CD4-positive, alpha-beta T cell (primary cell): ENCODE measurements at regions not wholly inside any gene's neighbourhood (a gene's known extent, or its start where the extent isn't known, plus 50 kb on each side); places are given as distances from the start of the nearest gene placed in this dataset.

Experiments
- ATAC-seq: fragments of 200-7000 bp; cut with Tn5 transposase; one replicate; pipeline ENCODE4 v1.10.0; 2022; ENCODE audit warnings: mild to moderate bottlenecking; ENCODE audit not compliant: poor library complexity
- CTCF ChIA-PET: fragments of 350-600 bp; sonication (Branson Sonifier 250); formaldehyde crosslinking; loops from one replicate; lab custom pipeline; 2021; ENCODE audit warnings: antibody characterized with exemption, inconsistent platforms; lab: Charles Lee
- POLR2A ChIA-PET: fragments of 350-600 bp; sonication (Branson Sonifier 250); formaldehyde crosslinking; loops from one replicate; lab custom pipeline; 2021; ENCODE audit warnings: antibody characterized with exemption, inconsistent platforms; lab: Charles Lee
- DNase-seq, 14 experiments: peaks; one replicate each; pipeline ENCODE4 v3.0.0-alpha.2; 2013 to 2020; ENCODE audit warnings: mixed read lengths in 2 of 14
- H3K27ac ChIP-seq, 2 donors: one replicate each; pipeline versions ENCODE4 v1.5.1 to v1.7.0; 2013; ENCODE audit warnings: low read length in 2 of 2, low read depth in 1 of 2, mild to moderate bottlenecking in 1 of 2
- H3K27me3 ChIP-seq, 2 experiments: 1 replicate in 1 of 2; 2 replicates in 1 of 2; pipeline versions ENCODE4 v1.6.1 to v1.7.0; 2013; ENCODE audit warnings: low read length in 2 of 2, control low read depth in 1 of 2, mild to moderate bottlenecking in 1 of 2, moderate library complexity in 1 of 2; ENCODE audit not compliant: insufficient read depth in 2 of 2, control insufficient read depth in 1 of 2
- H3K36me3 ChIP-seq: one replicate; pipeline ENCODE4 v1.6.1; 2013; ENCODE audit warnings: low read length, control low read depth; ENCODE audit not compliant: insufficient read depth
- H3K4me1 ChIP-seq: one replicate; pipeline ENCODE4 v1.6.1; 2013; ENCODE audit warnings: low read length, control low read depth; ENCODE audit not compliant: insufficient read depth
- H3K4me3 ChIP-seq: one replicate; pipeline ENCODE4 v1.5.1; 2013; ENCODE audit warnings: mild to moderate bottlenecking, low read length, moderate library complexity
- H3K9me3 ChIP-seq, 2 experiments: 1 replicate in 1 of 2; 2 replicates in 1 of 2; pipeline versions ENCODE4 v1.6.1 to v1.7.0; 2013; ENCODE audit warnings: low read length in 2 of 2, mild to moderate bottlenecking in 2 of 2, control low read depth in 1 of 2, moderate library complexity in 1 of 2; ENCODE audit not compliant: control insufficient read depth in 1 of 2, insufficient read depth in 1 of 2
- H3K27ac Mint-ChIP-seq: one replicate; pipeline ENCODE4 v1.8.0; 2020; ENCODE audit warnings: mixed read lengths
- H3K27me3 Mint-ChIP-seq: one replicate; pipeline ENCODE4 v1.8.0; 2021; ENCODE audit warnings: mixed read lengths
- H3K36me3 Mint-ChIP-seq: one replicate; pipeline ENCODE4 v1.8.0; 2021; ENCODE audit warnings: low read depth, mixed read lengths
- H3K4me1 Mint-ChIP-seq: one replicate; pipeline ENCODE4 v1.8.0; 2021; ENCODE audit warnings: low read depth, mixed read lengths
- H3K4me3 Mint-ChIP-seq: one replicate; pipeline ENCODE4 v1.8.0; 2020; ENCODE audit warnings: mild to moderate bottlenecking, mixed read lengths
- H3K9me3 Mint-ChIP-seq: one replicate; pipeline ENCODE4 v1.8.0; 2020; ENCODE audit warnings: mixed read lengths
- intact Hi-C, 2 experiments: fragments of 100-400 bp; cut with DNase I in 1 of 2; cut with micrococcal nuclease in 1 of 2; formaldehyde crosslinking; loops; one replicate each; pipeline versions ENCODE4 v1.15.1 to v1.9.0; 2023 to 2025; cut with DNase I, micrococcal nuclease
- TF ChIP-seq, protein P1 (sequence below): fragments of 200-600 bp; IDR thresholded peaks from one replicate; pipeline ENCODE4 v1.8.0; 2022; ENCODE audit warnings: antibody characterized with exemption, mild to moderate bottlenecking

DNA sequence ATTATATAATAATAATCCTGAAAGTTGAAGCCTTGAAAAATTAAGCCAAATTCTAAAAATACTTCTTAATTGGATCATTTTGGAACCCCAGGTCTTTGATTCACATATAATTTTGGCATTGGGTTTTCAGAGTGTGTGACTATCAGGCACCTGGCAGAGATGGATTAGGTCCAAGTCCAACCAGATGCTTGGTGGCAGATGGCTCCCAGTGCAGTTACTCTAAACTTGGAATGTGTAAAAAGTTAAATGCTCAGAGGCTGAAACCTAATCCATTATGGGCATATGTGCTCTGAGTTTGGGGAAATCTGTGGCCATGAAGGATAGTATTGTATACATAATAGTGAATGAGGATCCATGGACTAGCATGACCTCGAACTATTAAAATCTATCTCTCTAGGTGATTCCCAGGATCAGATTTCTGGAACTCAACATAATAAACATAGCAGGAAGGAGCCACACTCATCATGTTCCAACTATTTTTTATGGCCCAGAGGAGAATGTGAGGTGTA lies 333.0 kb downstream of the RPRM start:
- Histone ChIP-seq H3K36me3 (no peaks in the 10 kb centered on the region), H3K4me3 (no peak overlapping the region), H3K4me1 (no peaks in the 10 kb centered on the region), H3K27ac (no peak overlapping the region), H3K27me3 (no peaks in the 10 kb centered on the region), H3K9me3 (no peaks in the 10 kb centered on the region)
- H3K27ac Mint-ChIP-seq: no peak overlapping the region
- H3K4me1 Mint-ChIP-seq: no peaks in the 10 kb centered on the region
- CTCF ChIA-PET: no interaction called here
- ATAC-seq (no peak), DNase-seq (no peak)
- no peak overlapping the region for H3K4me3 Mint-ChIP-seq
- H3K36me3 Mint-ChIP-seq: no peaks in the 10 kb centered on the region
- H3K9me3 Mint-ChIP-seq: peaks cover 3% of the 10 kb centered on the region
- intact Hi-C loops: no loop called here
- TF ChIP-seq, protein P1, sequence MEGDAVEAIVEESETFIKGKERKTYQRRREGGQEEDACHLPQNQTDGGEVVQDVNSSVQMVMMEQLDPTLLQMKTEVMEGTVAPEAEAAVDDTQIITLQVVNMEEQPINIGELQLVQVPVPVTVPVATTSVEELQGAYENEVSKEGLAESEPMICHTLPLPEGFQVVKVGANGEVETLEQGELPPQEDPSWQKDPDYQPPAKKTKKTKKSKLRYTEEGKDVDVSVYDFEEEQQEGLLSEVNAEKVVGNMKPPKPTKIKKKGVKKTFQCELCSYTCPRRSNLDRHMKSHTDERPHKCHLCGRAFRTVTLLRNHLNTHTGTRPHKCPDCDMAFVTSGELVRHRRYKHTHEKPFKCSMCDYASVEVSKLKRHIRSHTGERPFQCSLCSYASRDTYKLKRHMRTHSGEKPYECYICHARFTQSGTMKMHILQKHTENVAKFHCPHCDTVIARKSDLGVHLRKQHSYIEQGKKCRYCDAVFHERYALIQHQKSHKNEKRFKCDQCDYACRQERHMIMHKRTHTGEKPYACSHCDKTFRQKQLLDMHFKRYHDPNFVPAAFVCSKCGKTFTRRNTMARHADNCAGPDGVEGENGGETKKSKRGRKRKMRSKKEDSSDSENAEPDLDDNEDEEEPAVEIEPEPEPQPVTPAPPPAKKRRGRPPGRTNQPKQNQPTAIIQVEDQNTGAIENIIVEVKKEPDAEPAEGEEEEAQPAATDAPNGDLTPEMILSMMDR: no peak
- POLR2A ChIA-PET: no interaction called here
- no peaks in the 10 kb centered on the region for H3K27me3 Mint-ChIP-seq

DNA sequence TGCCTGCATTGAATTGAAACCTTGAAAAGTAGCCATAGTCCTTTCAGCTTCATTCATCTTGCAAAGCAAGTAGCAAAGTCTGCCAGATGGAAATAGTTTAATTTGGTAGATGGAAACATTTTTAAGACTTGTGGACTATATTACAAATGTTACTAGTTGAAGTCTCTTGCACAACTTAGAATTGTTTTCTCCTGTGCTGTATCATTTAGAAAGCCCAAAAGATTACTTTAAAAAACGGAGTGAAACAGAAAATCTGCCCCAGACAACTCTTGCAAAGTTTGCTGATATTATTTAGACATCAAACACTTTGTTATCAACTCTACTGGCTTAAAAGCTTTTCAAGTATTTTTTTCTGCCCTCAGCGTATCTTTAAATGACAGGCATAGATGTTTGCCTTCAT lies 335.0 kb downstream of the RPRM start:
- no peaks in the 10 kb centered on the region for H3K36me3 Mint-ChIP-seq
- POLR2A ChIA-PET: no interaction called here

DNA sequence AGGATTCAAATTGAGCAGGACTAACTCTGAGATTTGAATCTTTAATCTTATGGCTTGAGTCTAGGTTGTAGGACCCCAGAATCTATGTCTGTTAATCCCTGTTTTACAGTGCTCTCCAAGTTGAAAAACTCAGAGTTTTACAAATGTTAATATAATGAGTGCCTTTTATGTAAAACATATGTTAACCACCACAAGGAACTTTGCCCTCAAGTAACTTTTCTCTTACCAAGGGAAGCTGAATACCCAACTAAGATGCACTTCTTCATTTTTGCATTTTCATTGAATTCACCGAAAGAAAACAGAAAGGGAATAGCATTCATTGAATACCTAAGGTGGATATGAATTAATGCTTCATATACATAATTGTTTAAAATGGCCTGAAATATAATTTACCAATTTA lies 338.1 kb downstream of the RPRM start:
- H3K27me3 Mint-ChIP-seq: no peaks in the 10 kb centered on the region
- H3K4me1 Mint-ChIP-seq: no peaks in the 10 kb centered on the region
- CTCF ChIA-PET: no interaction called here

More for the DNA sequence above, 335.0 kb downstream of the RPRM start:
- Mint-ChIP-seq H3K27me3 (no peaks in the 10 kb centered on the region), H3K4me1 (no peaks in the 10 kb centered on the region), H3K4me3 (no peak overlapping the region), H3K27ac (no peak overlapping the region), H3K9me3 (peaks cover 3% of the 10 kb centered on the region)
- H3K27me3 ChIP-seq: no peaks in the 10 kb centered on the region
- DNase-seq: no peak
- no peaks in the 10 kb centered on the region for H3K36me3 ChIP-seq
- TF ChIP-seq, protein P1: no peak
- H3K4me1 ChIP-seq: no peaks in the 10 kb centered on the region
- CTCF ChIA-PET: no interaction called here
- ATAC-seq: no peak
- intact Hi-C loops: no loop called here
- H3K9me3 ChIP-seq: no peaks in the 10 kb centered on the region
- H3K4me3 ChIP-seq: no peak overlapping the region
- H3K27ac ChIP-seq: no peak overlapping the region

More for the DNA sequence above, 338.1 kb downstream of the RPRM start:
- intact Hi-C loops: no loop called here
- Histone ChIP-seq H3K4me1 (no peaks in the 10 kb centered on the region), H3K9me3 (no peaks in the 10 kb centered on the region), H3K4me3 (no peak overlapping the region), H3K36me3 (no peaks in the 10 kb centered on the region), H3K27me3 (no peaks in the 10 kb centered on the region), H3K27ac (no peak overlapping the region)
- no peak for DNase-seq
- POLR2A ChIA-PET: no interaction called here
- no peak overlapping the region for H3K27ac Mint-ChIP-seq
- TF ChIP-seq, protein P1: no peak
- H3K36me3 Mint-ChIP-seq: no peaks in the 10 kb centered on the region
- peaks cover 3% of the 10 kb centered on the region for H3K9me3 Mint-ChIP-seq
- ATAC-seq: no peak
- H3K4me3 Mint-ChIP-seq: no peak overlapping the region
